NAMALWA (cell line): ENCODE measurements at regions not wholly inside any gene's neighbourhood (a gene's known extent, or its start where the extent isn't known, plus 50 kb on each side); places are given as distances from the start of the nearest gene placed in this dataset.
"Not testable (repeated sequence)": the region's sequence is repeated elsewhere in the genome, so short reads cannot be mapped to it uniquely, and the experiment has no call there.

Experiments
- DNase-seq: peaks from one replicate; pipeline ENCODE4 v3.0.0-alpha.2; 2015; ENCODE audit warnings: low spot score

- no peak for DNase-seq
Measured at GRCh38 chr5:17365811-17366138, 132.3 kb upstream of the TAF11L2 start.

- no peak for DNase-seq
Measured at GRCh38 chr5:17367256-17367840, 130.7 kb upstream of the TAF11L2 start.

GRCh38 chr5:17370651-17371050, 127.4 kb upstream of the TAF11L2 start:
- DNase-seq = no peak

GRCh38 chr5:17373406-17373805, 124.6 kb upstream of the TAF11L2 start:
- DNase-seq = no peak

GRCh38 chr5:17373814-17374556, 124.0 kb upstream of the TAF11L2 start:
- DNase-seq = no peak

- DNase-seq = no peak
Measured at GRCh38 chr5:17374973-17375742, 122.9 kb upstream of the TAF11L2 start.

GRCh38 chr5:17375886-17376285, 122.1 kb upstream of the TAF11L2 start:
- DNase-seq = not testable (repeated sequence)

- no peak for DNase-seq
Measured at GRCh38 chr5:17378346-17378997, 119.6 kb upstream of the TAF11L2 start.

GRCh38 chr5:17379100-17379951, 118.7 kb upstream of the TAF11L2 start:
- no peak for DNase-seq

GRCh38 chr5:17381932-17382331, 116.1 kb upstream of the TAF11L2 start:
- no peak for DNase-seq

- DNase-seq = no peak
Measured at GRCh38 chr5:17383526-17383925, 114.5 kb upstream of the TAF11L2 start.

- DNase-seq = no peak
Measured at GRCh38 chr5:17384181-17384580, 113.8 kb upstream of the TAF11L2 start.

GRCh38 chr5:17388717-17389116, 109.3 kb upstream of the TAF11L2 start:
- DNase-seq = no peak

- no peak for DNase-seq
Measured at GRCh38 chr5:17394086-17394485, 103.9 kb upstream of the TAF11L2 start.

GRCh38 chr5:17395106-17395880, 102.7 kb upstream of the TAF11L2 start:
- no peak for DNase-seq

- DNase-seq = no peak
Measured at GRCh38 chr5:17396247-17396646, 101.8 kb upstream of the TAF11L2 start.

- DNase-seq = no peak
Measured at GRCh38 chr5:17398431-17398830, 99.6 kb upstream of the TAF11L2 start.

- DNase-seq = no peak
Measured at GRCh38 chr5:17398866-17399835, 98.9 kb upstream of the TAF11L2 start.

- no peak for DNase-seq
Measured at GRCh38 chr5:17399931-17400330, 98.1 kb upstream of the TAF11L2 start.
